Activated T-helper 2 cell treated with anti-CD3 and anti-CD28 coated beads, Interferon-gamma antibody, Interleukin-2, Interleukin-4, amounts not matched to agents 10 μg/mL and 5 μg/mL and 100 μg/mL, durations not matched to agents 14 hours and 24 hours and 36 hours (primary cell): ENCODE measurements at regions not wholly inside any gene's neighbourhood (a gene's known extent, or its start where the extent isn't known, plus 50 kb on each side); places are given as distances from the start of the nearest gene placed in this dataset.

Experiments used
- DNase-seq: peaks from one replicate; pipeline ENCODE4 v3.0.0; 2021; ENCODE audit warnings: low spot score
- H3K27ac Mint-ChIP-seq: one replicate; pipeline ENCODE4 v1.8.0; 2021; ENCODE audit warnings: mixed read lengths
- H3K27me3 Mint-ChIP-seq: one replicate; pipeline ENCODE4 v1.8.0; 2021; ENCODE audit warnings: low read depth, mixed read lengths
- H3K36me3 Mint-ChIP-seq: one replicate; pipeline ENCODE4 v1.8.0; 2021; ENCODE audit warnings: low read depth, mixed read lengths
- H3K4me1 Mint-ChIP-seq: one replicate; pipeline ENCODE4 v1.8.0; 2021; ENCODE audit warnings: low read depth, mixed read lengths
- H3K4me3 Mint-ChIP-seq: one replicate; pipeline ENCODE4 v1.8.0; 2021; ENCODE audit warnings: low read depth, mild to moderate bottlenecking, moderate library complexity, mixed read lengths
- H3K9me3 Mint-ChIP-seq: one replicate; pipeline ENCODE4 v1.8.0; 2021; ENCODE audit warnings: mixed read lengths
- intact Hi-C: fragments of 100-400 bp; cut with micrococcal nuclease; formaldehyde crosslinking; loops from one replicate; pipeline ENCODE4 v1.15.1; 2023

- no peaks in the 10 kb centered on the region for H3K36me3 Mint-ChIP-seq
- intact Hi-C loops, result no loop called here
- H3K27me3 Mint-ChIP-seq, result no peaks in the 10 kb centered on the region
- H3K9me3 Mint-ChIP-seq, result no peaks in the 10 kb centered on the region
- H3K4me1 Mint-ChIP-seq, result no peaks in the 10 kb centered on the region
- DNase-seq, result no peak
- H3K4me3 Mint-ChIP-seq, result no peak overlapping the region
- no peak overlapping the region for H3K27ac Mint-ChIP-seq
Measured at GRCh38 chr20:41932431-41932830, 314.3 kb upstream of the CHD6 start.

- Mint-ChIP-seq H3K36me3 (no peaks in the 10 kb centered on the region), H3K9me3 (no peaks in the 10 kb centered on the region), H3K4me1 (no peaks in the 10 kb centered on the region), H3K27ac (no peak overlapping the region), H3K27me3 (no peaks in the 10 kb centered on the region), H3K4me3 (no peak overlapping the region)
- no peak for DNase-seq
- intact Hi-C loops, result no loop called here
Measured at GRCh38 chr20:41927655-41928054, 309.5 kb upstream of the CHD6 start.

GRCh38 chr20:41927189-41927588, 309.0 kb upstream of the CHD6 start:
- Mint-ChIP-seq H3K27ac (no peak overlapping the region), H3K36me3 (no peaks in the 10 kb centered on the region), H3K9me3 (no peaks in the 10 kb centered on the region), H3K4me1 (no peaks in the 10 kb centered on the region), H3K4me3 (no peak overlapping the region), H3K27me3 (peaks cover 2% of the 10 kb centered on the region)
- intact Hi-C loops, result no loop called here
- DNase-seq, result no peak

GRCh38 chr20:41925476-41925875, 307.3 kb upstream of the CHD6 start:
- peaks cover 3% of the 10 kb centered on the region for H3K27me3 Mint-ChIP-seq
- intact Hi-C loops, result no loop called here
- H3K4me1 Mint-ChIP-seq, result no peaks in the 10 kb centered on the region
- no peak for DNase-seq
- H3K4me3 Mint-ChIP-seq, result no peak overlapping the region
- no peaks in the 10 kb centered on the region for H3K9me3 Mint-ChIP-seq
- no peak overlapping the region for H3K27ac Mint-ChIP-seq
- no peaks in the 10 kb centered on the region for H3K36me3 Mint-ChIP-seq

GRCh38 chr20:41923624-41924023, 305.4 kb upstream of the CHD6 start:
- Mint-ChIP-seq H3K27ac (no peak overlapping the region), H3K4me3 (no peak overlapping the region), H3K27me3 (peaks cover 3% of the 10 kb centered on the region), H3K4me1 (no peaks in the 10 kb centered on the region), H3K9me3 (no peaks in the 10 kb centered on the region), H3K36me3 (no peaks in the 10 kb centered on the region)
- no peak for DNase-seq
- intact Hi-C loops, result no loop called here

- no peak for DNase-seq
- Mint-ChIP-seq H3K4me1 (no peaks in the 10 kb centered on the region), H3K9me3 (no peaks in the 10 kb centered on the region), H3K27ac (no peak overlapping the region), H3K27me3 (no peaks in the 10 kb centered on the region), H3K36me3 (no peaks in the 10 kb centered on the region), H3K4me3 (no peak overlapping the region)
- intact Hi-C loops, result no loop called here
Measured at GRCh38 chr20:41913146-41913545, 295.0 kb upstream of the CHD6 start.

GRCh38 chr20:41910558-41910957, 292.4 kb upstream of the CHD6 start:
- intact Hi-C loops, result no loop called here
- Mint-ChIP-seq H3K36me3 (no peaks in the 10 kb centered on the region), H3K4me3 (no peak overlapping the region), H3K9me3 (no peaks in the 10 kb centered on the region), H3K27me3 (no peaks in the 10 kb centered on the region), H3K27ac (no peak overlapping the region), H3K4me1 (no peaks in the 10 kb centered on the region)
- no peak for DNase-seq

- Mint-ChIP-seq H3K27me3 (no peaks in the 10 kb centered on the region), H3K36me3 (no peaks in the 10 kb centered on the region), H3K4me1 (no peaks in the 10 kb centered on the region), H3K27ac (no peak overlapping the region), H3K9me3 (no peaks in the 10 kb centered on the region), H3K4me3 (no peak overlapping the region)
- intact Hi-C loops, result no loop called here
- DNase-seq, result no peak
Measured at GRCh38 chr20:41905199-41905598, 287.0 kb upstream of the CHD6 start.

- no peak for DNase-seq
- intact Hi-C loops, result no loop called here
- no peaks in the 10 kb centered on the region for H3K4me1 Mint-ChIP-seq
- no peaks in the 10 kb centered on the region for H3K27me3 Mint-ChIP-seq
- no peak overlapping the region for H3K27ac Mint-ChIP-seq
- no peaks in the 10 kb centered on the region for H3K9me3 Mint-ChIP-seq
- no peak overlapping the region for H3K4me3 Mint-ChIP-seq
- H3K36me3 Mint-ChIP-seq, result no peaks in the 10 kb centered on the region
Measured at GRCh38 chr20:41903586-41903985, 285.4 kb upstream of the CHD6 start.

- Mint-ChIP-seq H3K4me1 (no peaks in the 10 kb centered on the region), H3K4me3 (no peak overlapping the region), H3K9me3 (no peaks in the 10 kb centered on the region), H3K27ac (no peak overlapping the region), H3K36me3 (no peaks in the 10 kb centered on the region), H3K27me3 (no peaks in the 10 kb centered on the region)
- DNase-seq, result no peak
- intact Hi-C loops, result no loop called here
Measured at GRCh38 chr20:41902346-41902745, 284.2 kb upstream of the CHD6 start.

GRCh38 chr20:41900201-41900691, 282.1 kb upstream of the CHD6 start:
- no peak overlapping the region for H3K27ac Mint-ChIP-seq
- H3K9me3 Mint-ChIP-seq, result no peaks in the 10 kb centered on the region

GRCh38 chr20:41897708-41898107, 279.5 kb upstream of the CHD6 start:
- Mint-ChIP-seq H3K4me3 (no peak overlapping the region), H3K9me3 (no peaks in the 10 kb centered on the region), H3K27me3 (no peaks in the 10 kb centered on the region)

More at GRCh38 chr20:41900201-41900691, 282.1 kb upstream of the CHD6 start:
- H3K27me3 Mint-ChIP-seq, result no peaks in the 10 kb centered on the region
- no peaks in the 10 kb centered on the region for H3K36me3 Mint-ChIP-seq
- intact Hi-C loops, result no loop called here
- H3K4me3 Mint-ChIP-seq, result no peak overlapping the region
- DNase-seq, result no peak
- no peaks in the 10 kb centered on the region for H3K4me1 Mint-ChIP-seq

GRCh38 chr20:41895241-41896032, 277.3 kb upstream of the CHD6 start:
- Mint-ChIP-seq H3K27ac (no peak overlapping the region), H3K4me3 (no peak overlapping the region), H3K4me1 (no peaks in the 10 kb centered on the region), H3K27me3 (no peaks in the 10 kb centered on the region), H3K9me3 (no peaks in the 10 kb centered on the region), H3K36me3 (no peaks in the 10 kb centered on the region)
- no peak for DNase-seq
- intact Hi-C loops, result no loop called here

More at GRCh38 chr20:41897708-41898107, 279.5 kb upstream of the CHD6 start:
- no peak for DNase-seq
- Mint-ChIP-seq H3K4me1 (no peaks in the 10 kb centered on the region), H3K27ac (no peak overlapping the region), H3K36me3 (no peaks in the 10 kb centered on the region)
- intact Hi-C loops, result no loop called here
